ENCODE measurements at regions not wholly inside any gene's neighbourhood (a gene's known extent, or its start where the extent isn't known, plus 50 kb on each side); places are given as distances from the start of the nearest gene placed in this dataset.

DNA sequence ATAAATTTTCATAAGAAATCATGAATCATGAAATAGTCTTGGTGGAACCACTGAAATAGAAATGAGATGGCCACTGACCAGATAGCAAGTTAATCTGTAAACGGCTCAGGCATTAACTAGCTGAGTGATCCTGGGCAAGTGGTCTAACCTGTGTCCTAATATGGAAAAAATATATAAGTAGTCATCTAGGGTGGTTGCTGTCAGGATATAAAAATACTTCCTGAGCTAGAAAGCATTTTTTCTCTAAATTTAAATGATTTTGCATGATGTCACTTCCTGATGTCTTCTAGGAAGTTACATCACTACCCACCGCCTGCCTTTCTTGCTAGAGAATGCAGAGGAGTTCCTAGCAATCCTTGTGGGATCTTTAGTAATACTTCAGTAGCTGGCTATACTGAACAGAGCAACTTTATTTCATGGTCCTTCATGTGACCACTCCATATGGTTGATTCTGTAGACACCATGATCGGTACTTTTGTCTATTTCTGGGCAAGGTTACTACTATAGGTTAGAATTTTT lies 228.1 kb upstream of the CEP162 start:
- no peak for TF ChIP-seq POLR2AphosphoS5 (IDR thresholded peaks at IDR 0.05; ENCODE audit: low read depth, low read length)
- TF ChIP-seq POLR2A (IDR thresholded peaks at IDR 0.05; ENCODE audit: low read depth, low read length), result no peak
